Fibroblast of skin of left quadriceps (primary cell): ENCODE measurements at regions not wholly inside any gene's neighbourhood (a gene's known extent, or its start where the extent isn't known, plus 50 kb on each side); places are given as distances from the start of the nearest gene placed in this dataset.
"Not testable (repeated sequence)": the region's sequence is repeated elsewhere in the genome, so short reads cannot be mapped to it uniquely, and the experiment has no call there.

Experiments used
- DNase-seq, 2 experiments: peaks; one replicate each; pipeline ENCODE4 v3.0.0-alpha.2; 2013; ENCODE audit warnings: low read depth in 2 of 2

- no peak for DNase-seq
Observed at GRCh38 chr17:34472363-34472762, 107.0 kb upstream of the TMEM132E start.

GRCh38 chr17:34471278-34471677 lies 108.1 kb upstream of the TMEM132E start:
- not testable (repeated sequence) for DNase-seq

GRCh38 chr17:34465789-34466188 lies 102.8 kb upstream of the CCL1 start:
- no peak for DNase-seq

- DNase-seq: no peak
Observed at GRCh38 chr17:34464812-34465211, 101.8 kb upstream of the CCL1 start.

- no peak for DNase-seq
Observed at GRCh38 chr17:34458266-34458665, 95.2 kb upstream of the CCL1 start.

- DNase-seq: no peak
Observed at GRCh38 chr17:34456121-34456520, 93.1 kb upstream of the CCL1 start.

- no peak for DNase-seq
Observed at GRCh38 chr17:34452769-34453168, 89.7 kb upstream of the CCL1 start.

- no peak for DNase-seq
Observed at GRCh38 chr17:34451313-34451712, 88.3 kb upstream of the CCL1 start.

GRCh38 chr17:34447406-34447805 lies 84.4 kb upstream of the CCL1 start:
- no peak for DNase-seq

- DNase-seq: no peak
Observed at GRCh38 chr17:34445101-34445500, 82.1 kb upstream of the CCL1 start.

- DNase-seq: no peak
Observed at GRCh38 chr17:34443619-34444469, 80.8 kb upstream of the CCL1 start.

- no peak for DNase-seq
Observed at GRCh38 chr17:34442387-34443111, 79.5 kb upstream of the CCL1 start.

GRCh38 chr17:34437188-34437587 lies 74.2 kb upstream of the CCL1 start:
- no peak for DNase-seq

GRCh38 chr17:34436607-34437006 lies 73.6 kb upstream of the CCL1 start:
- DNase-seq: no peak

GRCh38 chr17:34435182-34435928 lies 72.3 kb upstream of the CCL1 start:
- no peak for DNase-seq

- DNase-seq: no peak
Observed at GRCh38 chr17:34434052-34434451, 71.0 kb upstream of the CCL1 start.

GRCh38 chr17:34424814-34425491 lies 61.9 kb upstream of the CCL1 start:
- DNase-seq: no peak

- DNase-seq: no peak
Observed at GRCh38 chr17:34423978-34424813, 61.2 kb upstream of the CCL1 start.

- DNase-seq: not testable (repeated sequence)
Observed at GRCh38 chr17:34423315-34423714, 60.3 kb upstream of the CCL1 start.

- no peak for DNase-seq
Observed at GRCh38 chr17:34420900-34421299, 57.9 kb upstream of the CCL1 start.

GRCh38 chr17:34420254-34420766 lies 57.3 kb upstream of the CCL1 start:
- DNase-seq: peak; percentile 17 to 19
